Left renal cortex interstitium (tissue), 4 donors: ENCODE measurements at regions not wholly inside any gene's neighbourhood (a gene's known extent, or its start where the extent isn't known, plus 50 kb on each side); places are given as distances from the start of the nearest gene placed in this dataset.

ENCODE experiments used
- DNase-seq, 4 donors: peaks; one replicate each; pipeline ENCODE4 v3.0.0-alpha.2; 2013; ENCODE audit warnings: low read depth in 4 of 4, low spot score in 2 of 4, missing footprints in 1 of 4

DNA sequence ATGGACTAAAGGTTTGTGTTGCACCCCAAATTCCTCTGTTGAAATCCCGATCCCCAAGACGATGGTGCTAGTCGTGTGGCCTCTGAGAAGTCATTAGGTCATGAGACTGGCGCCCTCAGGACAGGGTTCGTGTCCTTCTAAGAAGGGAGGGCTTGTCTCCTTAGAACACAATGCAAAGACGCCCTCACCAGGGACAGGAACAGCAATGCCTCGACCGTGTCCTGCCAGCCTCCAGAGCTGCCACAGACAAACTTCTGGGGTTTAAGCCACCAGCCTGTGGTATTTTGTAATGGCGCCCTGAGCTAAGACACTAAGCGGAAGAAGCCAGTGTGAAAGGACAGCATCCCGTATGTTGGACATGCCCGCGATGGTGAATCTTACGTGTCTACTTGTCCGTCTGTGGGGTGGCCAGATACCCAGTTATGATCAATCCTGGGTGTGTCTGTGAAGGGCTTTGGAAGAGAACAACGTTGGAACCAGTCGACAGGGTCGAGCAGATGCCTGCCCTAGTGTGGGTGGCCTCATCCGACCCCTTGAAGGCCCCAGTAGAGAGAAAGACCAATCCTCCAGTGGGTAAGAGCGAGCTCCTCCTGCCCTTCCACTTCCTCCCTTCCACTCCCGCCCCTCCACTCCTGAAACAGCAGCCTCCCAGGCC lies 279.2 kb upstream of the IRX2 start:
- no peak for DNase-seq

DNA sequence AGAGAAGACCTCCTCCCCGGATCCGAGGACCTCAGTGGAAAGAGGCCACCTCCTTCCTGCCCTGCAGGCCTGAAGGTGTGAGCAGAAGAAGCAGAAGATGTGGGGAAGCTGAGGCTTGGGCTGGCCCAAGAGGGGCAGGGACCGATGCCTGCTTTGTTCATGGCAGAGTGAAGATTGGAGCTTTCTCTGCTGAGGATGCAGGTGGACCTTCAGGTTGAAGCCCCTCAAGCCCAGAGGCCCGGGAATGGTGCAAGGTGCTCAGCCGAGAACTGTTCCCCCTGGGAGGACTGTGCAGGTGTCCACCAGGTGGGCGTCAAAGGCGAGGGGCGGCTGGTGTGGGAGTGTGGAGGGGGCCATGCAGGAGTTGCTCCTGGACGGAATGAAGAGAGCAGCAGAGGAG lies 277.9 kb upstream of the IRX2 start:
- DNase-seq = no peak

GRCh38 chr5:3027866-3028635 lies 276.6 kb upstream of the IRX2 start:
- no peak for DNase-seq

- DNase-seq = no peak
These were observed 275.8 kb upstream of the IRX2 start for GRCh38 chr5:3027185-3027865.

- DNase-seq = no peak
These were observed 275.2 kb upstream of the IRX2 start for GRCh38 chr5:3026651-3027050.

DNA sequence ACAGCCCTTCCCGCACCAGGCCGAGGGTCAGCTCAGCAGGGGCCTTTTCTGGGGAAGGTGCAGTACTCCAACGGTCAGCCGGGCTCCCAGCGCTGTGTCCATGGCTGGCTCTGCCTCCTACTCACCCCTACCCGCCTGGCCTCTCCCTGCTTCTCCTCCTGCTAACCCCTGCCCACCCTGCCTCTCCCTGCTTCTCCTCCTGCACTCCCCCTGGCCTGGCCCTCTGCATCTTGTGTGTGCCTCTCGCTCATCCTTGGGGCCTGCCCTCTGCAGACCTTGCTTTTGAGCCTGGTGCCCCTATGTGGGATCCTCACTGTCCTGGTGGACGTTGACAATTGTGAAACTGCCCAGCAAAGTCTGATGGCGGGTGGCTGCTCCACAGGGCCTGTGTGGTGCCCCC lies 274.6 kb upstream of the IRX2 start:
- DNase-seq = no peak

DNA sequence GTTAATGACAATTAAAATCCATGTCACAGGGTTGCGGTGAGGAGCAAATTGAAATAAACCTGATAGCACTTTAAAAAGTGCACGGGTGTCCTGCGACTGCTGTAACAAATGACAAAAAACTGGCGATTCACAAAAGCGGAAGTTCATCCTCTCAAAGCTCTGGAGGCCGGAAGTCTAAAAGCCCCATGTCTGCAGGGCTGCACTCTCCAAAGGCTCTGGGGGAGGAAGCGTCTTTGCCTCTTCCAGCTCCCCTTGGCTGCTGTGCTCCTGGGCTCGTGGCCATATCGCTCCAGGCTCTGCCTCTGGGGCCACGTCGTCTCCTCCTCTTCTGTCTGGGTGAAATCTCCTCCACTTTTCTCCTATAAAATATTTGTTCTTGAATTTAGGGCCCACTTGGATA lies 273.9 kb upstream of the IRX2 start:
- no peak for DNase-seq

DNA sequence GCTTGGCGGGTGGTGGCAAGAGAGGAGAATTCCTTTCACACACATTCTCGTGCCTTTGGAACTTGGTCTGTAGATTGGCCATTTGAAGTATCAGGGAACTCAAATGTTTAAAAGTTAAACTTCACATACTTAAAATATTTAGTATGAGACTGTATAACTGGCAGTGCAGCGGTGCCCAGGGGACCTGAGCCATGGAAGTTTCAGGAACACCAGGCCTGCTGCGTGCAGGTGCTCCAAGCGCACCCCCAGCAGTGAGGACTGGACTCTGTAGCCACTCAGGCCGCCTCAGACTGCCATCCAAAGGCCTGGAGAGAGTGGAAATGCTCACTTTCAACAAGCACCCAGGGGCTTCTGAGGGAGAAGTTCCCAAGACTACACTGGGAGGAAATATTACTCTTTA lies 273.5 kb upstream of the IRX2 start:
- no peak for DNase-seq

GRCh38 chr5:3024554-3024953 lies 273.1 kb upstream of the IRX2 start:
- DNase-seq = no peak

GRCh38 chr5:3024126-3024525 lies 272.6 kb upstream of the IRX2 start:
- DNase-seq = no peak

DNA sequence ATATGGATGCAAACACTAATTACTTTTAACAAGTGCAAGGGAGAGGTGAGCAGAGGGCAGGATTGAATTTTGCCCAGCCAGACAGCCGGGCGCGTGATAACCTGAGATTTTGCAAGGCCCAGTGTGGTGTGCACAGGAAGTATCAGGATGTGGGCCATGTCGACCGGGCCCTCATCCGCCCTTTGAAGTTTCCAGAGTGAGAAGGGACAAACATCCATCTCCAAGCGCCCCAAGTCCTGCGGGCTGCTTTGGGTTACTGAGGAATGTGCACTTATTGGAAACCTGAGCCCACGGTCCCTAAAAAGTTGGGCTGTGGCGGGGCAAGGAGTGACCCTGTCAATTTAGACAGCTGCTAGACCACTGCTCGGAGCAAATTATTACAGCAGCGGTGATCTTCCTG lies 272.2 kb upstream of the IRX2 start:
- no peak for DNase-seq

DNA sequence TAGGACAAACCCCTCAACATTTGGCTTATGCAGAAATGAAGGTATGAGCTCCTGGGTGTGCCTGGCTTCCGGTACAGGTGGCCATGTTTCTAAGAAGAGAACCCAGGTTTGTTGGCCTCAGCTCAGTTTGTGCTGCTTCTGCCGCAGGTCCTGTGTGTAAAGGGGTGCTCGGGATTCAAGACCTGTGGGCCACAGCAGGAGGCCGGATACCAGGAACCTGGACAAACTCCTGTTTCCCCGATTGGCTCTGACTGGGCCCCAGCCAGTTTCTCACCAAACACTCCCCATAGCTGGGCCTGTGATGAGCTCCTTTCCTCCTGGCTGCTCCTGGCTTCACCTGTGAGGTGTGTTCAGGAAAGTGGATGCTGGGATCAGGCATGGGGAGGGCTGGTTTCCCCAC lies 271.2 kb upstream of the IRX2 start:
- DNase-seq = no peak

DNA sequence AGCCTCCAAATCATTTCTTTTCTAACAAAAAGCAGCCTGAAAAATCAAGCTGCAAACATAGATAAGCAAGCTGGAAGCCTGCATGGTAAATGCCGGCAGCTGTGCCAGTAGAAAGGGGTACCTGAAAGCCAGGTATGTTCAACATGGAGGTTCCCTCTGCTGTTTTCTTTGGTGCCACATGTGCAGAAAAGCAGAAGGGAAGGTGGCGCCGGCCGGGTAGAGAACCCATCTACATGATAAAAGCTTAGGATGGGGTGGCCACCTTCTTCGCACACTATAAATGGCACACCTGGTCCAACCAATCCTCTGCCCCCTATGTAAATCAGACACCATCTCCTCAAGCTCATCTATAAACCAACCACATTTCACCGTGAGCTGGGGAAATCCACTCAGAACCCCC lies 268.9 kb upstream of the IRX2 start:
- DNase-seq = no peak

DNA sequence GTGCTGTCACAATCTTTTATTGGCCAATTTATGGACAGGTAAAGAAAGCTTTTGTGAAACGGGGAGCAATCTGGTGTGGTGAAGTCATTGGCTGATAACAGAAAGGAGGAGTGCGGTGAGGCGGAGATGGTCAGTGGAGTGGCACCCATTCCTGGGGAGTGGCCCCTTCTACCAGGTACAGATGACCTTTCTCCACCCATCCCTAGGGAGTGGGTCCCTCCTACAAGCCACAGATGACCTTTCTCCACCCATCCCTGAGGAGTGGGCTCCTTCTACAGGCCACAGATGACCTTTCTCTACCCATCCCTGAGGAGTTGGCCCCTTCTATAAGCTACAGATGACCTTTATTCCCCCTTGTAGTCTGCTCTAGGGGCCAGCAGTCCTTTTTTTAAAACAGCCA lies 267.6 kb upstream of the IRX2 start:
- no peak for DNase-seq

DNA sequence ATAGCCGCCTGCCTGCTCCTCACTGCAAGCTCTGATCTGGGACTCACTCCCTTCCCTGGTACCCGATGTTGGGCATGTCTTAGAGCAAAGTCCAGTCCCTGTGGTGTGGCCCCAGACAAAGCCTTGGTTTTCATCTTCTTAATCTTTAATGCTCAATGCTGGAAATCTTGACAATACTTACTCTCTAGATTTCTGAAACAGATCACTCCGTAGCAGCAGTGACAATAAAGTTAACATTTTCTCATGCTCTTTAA lies 260.2 kb upstream of the IRX2 start:
- no peak for DNase-seq

DNA sequence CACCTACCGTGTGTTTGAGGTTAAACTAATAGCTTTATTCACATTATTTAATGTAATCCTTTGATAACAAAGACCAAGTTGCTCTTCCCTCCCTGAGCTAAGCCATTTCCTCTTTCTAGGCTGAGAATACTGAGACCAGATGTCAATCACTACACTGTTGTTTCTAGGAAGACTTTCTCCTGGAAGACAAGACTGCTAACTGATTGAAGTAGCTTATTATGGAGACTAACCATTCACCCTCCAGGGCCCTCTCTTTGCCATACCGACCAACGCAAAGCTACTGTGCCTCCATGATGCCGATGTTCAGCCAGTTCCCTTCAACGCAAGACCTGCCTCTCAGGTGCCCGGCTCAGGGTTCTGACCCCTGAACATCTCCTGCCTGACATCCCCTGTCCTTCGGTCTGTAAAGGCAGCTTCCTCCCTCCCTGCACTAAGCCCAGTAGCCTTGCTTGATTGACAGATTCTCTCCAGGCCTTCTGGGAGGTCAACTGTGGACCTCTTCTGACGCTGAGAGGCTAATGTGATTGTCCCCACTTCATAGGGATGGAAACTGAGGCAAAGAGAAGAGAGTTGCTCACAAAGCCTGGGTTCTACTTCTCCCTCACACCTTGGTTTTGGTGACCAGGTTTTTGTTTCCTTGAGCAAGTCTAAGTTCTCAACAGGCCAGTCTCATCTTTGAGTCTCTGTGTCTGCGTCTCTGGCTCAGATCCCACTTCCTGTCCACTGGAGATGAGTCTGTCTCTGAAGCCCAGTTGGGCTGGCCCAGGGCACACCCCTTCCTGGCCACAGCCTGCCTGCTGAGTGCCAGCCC lies 259.7 kb upstream of the IRX2 start:
- DNase-seq = no peak

GRCh38 chr5:3010301-3010952 lies 258.9 kb upstream of the IRX2 start:
- no peak for DNase-seq

DNA sequence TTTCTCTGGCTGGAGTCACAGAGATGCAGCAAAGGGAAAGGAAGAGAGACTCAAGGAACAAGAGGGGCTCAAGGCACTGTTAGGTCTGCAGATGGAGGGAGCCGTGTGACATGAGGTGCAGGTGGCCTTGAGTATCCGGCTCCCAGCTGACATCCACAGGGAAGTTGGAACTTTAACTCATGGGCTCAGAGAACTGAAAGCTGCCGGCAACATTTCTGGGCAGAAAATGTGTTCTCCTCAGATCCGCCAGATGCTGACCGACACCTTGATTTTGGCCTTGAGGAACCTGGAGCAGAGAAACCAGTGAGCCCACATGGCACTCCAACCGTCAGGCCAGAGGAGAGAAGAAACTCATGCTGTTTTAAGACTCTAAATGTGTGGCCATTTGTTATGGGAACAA lies 258.1 kb upstream of the IRX2 start:
- no peak for DNase-seq

- DNase-seq = no peak
These were observed 256.1 kb upstream of the IRX2 start for GRCh38 chr5:3007577-3007976.

DNA sequence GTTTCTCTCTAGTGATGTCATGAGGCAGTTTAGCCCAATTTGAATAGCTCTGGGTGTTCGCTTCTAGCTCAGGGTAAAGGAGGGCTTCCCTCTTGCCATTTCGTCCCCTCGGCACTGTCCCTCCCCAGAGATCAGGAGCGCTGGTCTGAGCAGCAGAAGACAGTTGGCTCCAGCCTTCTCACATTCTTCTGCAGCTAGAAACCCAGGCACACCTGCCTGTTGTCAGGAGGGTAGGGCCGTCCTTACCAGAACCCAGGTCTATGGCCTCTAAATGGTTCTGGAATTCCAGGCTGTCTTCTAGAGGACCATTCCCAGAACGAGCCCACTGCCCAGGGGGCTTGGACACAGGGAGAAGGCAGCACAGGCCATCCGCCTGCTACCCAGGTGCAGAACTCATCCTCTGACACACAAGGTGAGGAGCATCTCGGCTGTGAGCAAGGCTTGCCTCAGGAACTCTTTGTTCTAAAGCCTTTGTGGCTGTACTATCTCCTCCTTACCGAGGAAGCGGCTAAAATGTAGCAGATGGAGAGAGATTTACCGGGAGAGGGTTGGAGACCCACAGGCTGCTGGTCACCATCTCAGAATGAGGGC lies 255.6 kb upstream of the IRX2 start:
- DNase-seq = no peak

DNA sequence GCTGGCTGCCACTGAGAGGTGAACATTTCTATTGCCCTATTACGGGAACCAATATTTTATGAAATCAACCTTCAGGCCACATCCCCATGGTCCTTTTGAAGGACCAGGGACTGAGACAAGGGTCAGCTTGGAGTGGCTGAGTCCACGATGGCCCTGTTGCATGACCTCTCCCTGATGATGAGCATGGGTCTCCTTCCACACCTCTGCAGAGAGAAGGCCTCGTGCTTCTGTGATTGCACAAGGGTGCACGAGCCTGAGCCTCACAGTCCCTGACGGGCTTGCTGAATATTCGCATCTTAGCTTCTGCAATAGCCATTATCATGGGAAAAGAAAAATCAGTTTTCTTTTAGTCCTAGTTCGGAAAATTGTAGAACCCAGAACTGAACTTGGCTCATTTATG lies 255.0 kb upstream of the IRX2 start:
- no peak for DNase-seq
